ENCODE measurements at regions not wholly inside any gene's neighbourhood (a gene's known extent, or its start where the extent isn't known, plus 50 kb on each side); places are given as distances from the start of the nearest gene placed in this dataset.

GRCh38 chr16:6407596-6407995 is 925.0 kb upstream of the RBFOX1 start (continued):
- no peak for TF ChIP-seq ZNF623 (tag by site-specific recombination; IDR thresholded peaks at IDR 0.05)

- no peak for TF ChIP-seq ZNF792 (tag by site-specific recombination; IDR thresholded peaks at IDR 0.05)
- TF ChIP-seq ZNF48 (tag by site-specific recombination; IDR thresholded peaks at IDR 0.05), result no peak
- TF ChIP-seq ZNF394 (tag by site-specific recombination; IDR thresholded peaks at IDR 0.05; ENCODE audit: borderline replicate concordance), result no peak
- TF ChIP-seq ZNF624 (tag by site-specific recombination; IDR thresholded peaks at IDR 0.05), result no peak
- no peak for TF ChIP-seq ZNF544 (tag by site-specific recombination; IDR thresholded peaks at IDR 0.05)
- TF ChIP-seq, protein P1, sequence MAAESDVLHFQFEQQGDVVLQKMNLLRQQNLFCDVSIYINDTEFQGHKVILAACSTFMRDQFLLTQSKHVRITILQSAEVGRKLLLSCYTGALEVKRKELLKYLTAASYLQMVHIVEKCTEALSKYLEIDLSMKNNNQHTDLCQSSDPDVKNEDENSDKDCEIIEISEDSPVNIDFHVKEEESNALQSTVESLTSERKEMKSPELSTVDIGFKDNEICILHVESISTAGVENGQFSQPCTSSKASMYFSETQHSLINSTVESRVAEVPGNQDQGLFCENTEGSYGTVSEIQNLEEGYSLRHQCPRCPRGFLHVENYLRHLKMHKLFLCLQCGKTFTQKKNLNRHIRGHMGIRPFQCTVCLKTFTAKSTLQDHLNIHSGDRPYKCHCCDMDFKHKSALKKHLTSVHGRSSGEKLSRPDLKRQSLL (tag by site-specific recombination; IDR thresholded peaks at IDR 0.05), result no peak
- no peak for TF ChIP-seq ZNF791 (tag by site-specific recombination; IDR thresholded peaks at IDR 0.05)
- TF ChIP-seq, protein P2, sequence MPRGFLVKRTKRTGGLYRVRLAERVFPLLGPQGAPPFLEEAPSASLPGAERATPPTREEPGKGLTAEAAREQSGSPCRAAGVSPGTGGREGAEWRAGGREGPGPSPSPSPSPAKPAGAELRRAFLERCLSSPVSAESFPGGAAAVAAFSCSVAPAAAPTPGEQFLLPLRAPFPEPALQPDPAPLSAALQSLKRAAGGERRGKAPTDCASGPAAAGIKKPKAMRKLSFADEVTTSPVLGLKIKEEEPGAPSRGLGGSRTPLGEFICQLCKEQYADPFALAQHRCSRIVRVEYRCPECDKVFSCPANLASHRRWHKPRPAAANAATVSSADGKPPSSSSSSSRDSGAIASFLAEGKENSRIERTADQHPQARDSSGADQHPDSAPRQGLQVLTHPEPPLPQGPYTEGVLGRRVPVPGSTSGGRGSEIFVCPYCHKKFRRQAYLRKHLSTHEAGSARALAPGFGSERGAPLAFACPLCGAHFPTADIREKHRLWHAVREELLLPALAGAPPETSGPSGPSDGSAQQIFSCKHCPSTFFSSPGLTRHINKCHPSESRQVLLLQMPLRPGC (tag by site-specific recombination; IDR thresholded peaks at IDR 0.05), result no peak
- TF ChIP-seq, protein P3, sequence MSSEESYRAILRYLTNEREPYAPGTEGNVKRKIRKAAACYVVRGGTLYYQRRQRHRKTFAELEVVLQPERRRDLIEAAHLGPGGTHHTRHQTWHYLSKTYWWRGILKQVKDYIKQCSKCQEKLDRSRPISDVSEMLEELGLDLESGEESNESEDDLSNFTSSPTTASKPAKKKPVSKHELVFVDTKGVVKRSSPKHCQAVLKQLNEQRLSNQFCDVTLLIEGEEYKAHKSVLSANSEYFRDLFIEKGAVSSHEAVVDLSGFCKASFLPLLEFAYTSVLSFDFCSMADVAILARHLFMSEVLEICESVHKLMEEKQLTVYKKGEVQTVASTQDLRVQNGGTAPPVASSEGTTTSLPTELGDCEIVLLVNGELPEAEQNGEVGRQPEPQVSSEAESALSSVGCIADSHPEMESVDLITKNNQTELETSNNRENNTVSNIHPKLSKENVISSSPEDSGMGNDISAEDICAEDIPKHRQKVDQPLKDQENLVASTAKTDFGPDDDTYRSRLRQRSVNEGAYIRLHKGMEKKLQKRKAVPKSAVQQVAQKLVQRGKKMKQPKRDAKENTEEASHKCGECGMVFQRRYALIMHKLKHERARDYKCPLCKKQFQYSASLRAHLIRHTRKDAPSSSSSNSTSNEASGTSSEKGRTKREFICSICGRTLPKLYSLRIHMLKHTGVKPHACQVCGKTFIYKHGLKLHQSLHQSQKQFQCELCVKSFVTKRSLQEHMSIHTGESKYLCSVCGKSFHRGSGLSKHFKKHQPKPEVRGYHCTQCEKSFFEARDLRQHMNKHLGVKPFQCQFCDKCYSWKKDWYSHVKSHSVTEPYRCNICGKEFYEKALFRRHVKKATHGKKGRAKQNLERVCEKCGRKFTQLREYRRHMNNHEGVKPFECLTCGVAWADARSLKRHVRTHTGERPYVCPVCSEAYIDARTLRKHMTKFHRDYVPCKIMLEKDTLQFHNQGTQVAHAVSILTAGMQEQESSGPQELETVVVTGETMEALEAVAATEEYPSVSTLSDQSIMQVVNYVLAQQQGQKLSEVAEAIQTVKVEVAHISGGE (tag by site-specific recombination; conservative IDR thresholded peaks at IDR 0.05; ENCODE audit: low read depth), result no peak
- no peak for TF ChIP-seq AEBP2 (tag by site-specific recombination; IDR thresholded peaks at IDR 0.05; ENCODE audit: borderline replicate concordance)
- TF ChIP-seq ZNF600 (tag by site-specific recombination; IDR thresholded peaks at IDR 0.05), result no peak
- TF ChIP-seq ZNF302 (tag by site-specific recombination; IDR thresholded peaks at IDR 0.05; ENCODE audit: low read depth), result no peak
- TF ChIP-seq KLF7 (tag by site-specific recombination; IDR thresholded peaks at IDR 0.05; ENCODE audit: borderline replicate concordance), result no peak
- TF ChIP-seq, protein P4, sequence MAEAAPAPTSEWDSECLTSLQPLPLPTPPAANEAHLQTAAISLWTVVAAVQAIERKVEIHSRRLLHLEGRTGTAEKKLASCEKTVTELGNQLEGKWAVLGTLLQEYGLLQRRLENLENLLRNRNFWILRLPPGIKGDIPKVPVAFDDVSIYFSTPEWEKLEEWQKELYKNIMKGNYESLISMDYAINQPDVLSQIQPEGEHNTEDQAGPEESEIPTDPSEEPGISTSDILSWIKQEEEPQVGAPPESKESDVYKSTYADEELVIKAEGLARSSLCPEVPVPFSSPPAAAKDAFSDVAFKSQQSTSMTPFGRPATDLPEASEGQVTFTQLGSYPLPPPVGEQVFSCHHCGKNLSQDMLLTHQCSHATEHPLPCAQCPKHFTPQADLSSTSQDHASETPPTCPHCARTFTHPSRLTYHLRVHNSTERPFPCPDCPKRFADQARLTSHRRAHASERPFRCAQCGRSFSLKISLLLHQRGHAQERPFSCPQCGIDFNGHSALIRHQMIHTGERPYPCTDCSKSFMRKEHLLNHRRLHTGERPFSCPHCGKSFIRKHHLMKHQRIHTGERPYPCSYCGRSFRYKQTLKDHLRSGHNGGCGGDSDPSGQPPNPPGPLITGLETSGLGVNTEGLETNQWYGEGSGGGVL (tag by site-specific recombination; IDR thresholded peaks at IDR 0.05), result no peak
- no peak for TF ChIP-seq WT1 (tag by site-specific recombination; IDR thresholded peaks at IDR 0.05)
- TF ChIP-seq ZNF692 (tag by site-specific recombination; IDR thresholded peaks at IDR 0.05), result no peak
- TF ChIP-seq ZNF175 (tag by site-specific recombination; IDR thresholded peaks at IDR 0.05), result no peak
- no peak for TF ChIP-seq PRDM1 (tag by site-specific recombination; IDR thresholded peaks at IDR 0.05)
- TF ChIP-seq ZNF664 (tag by site-specific recombination; IDR thresholded peaks at IDR 0.05), result no peak
- TF ChIP-seq BCL11B (tag by site-specific recombination; IDR thresholded peaks at IDR 0.05; ENCODE audit: low read depth), result no peak
- ChIA-PET POLR2A (no interaction called here), CTCF (no interaction called here)
- no peaks in the 10 kb centered on the region for H3K9me3 ChIP-seq (ENCODE audit: control insufficient read depth, insufficient read depth, low read depth, low read length)
- no peaks in the 10 kb centered on the region for H3K4me1 ChIP-seq (ENCODE audit: control insufficient read depth, insufficient read depth, low read length)
- H3K4me3 ChIP-seq (ENCODE audit: low read depth, low read length), result no peak overlapping the region
- H3K27ac ChIP-seq (ENCODE audit: extremely low read depth, low read depth, low read length), result no peak overlapping the region
- no peaks in the 10 kb centered on the region for H3K36me3 ChIP-seq (ENCODE audit: control insufficient read depth in 2 of 2, insufficient read depth in 1 of 2, low read length in 2 of 2)
Observed at GRCh38 chr16:6406028-6406427, 926.6 kb upstream of the RBFOX1 start.

Measured in HEK293 (cell line).